ENCODE measurements at regions not wholly inside any gene's neighbourhood (a gene's known extent, or its start where the extent isn't known, plus 50 kb on each side); places are given as distances from the start of the nearest gene placed in this dataset.

GRCh38 chr12:53852992-53853391, 85.6 kb upstream of the HOXC13 start:
- Mint-ChIP-seq H3K4me1 (ENCODE audit: insufficient read depth, unreplicated experiment) (no peaks in the 10 kb centered on the region), H3K4me3 (ENCODE audit: unreplicated experiment) (no peak overlapping the region), H3K9me3 (ENCODE audit: unreplicated experiment) (no peaks in the 10 kb centered on the region), H3K27ac (ENCODE audit: low read depth, unreplicated experiment) (no peak overlapping the region), H3K36me3 (ENCODE audit: insufficient read depth, unreplicated experiment) (no peaks in the 10 kb centered on the region), H3K27me3 (ENCODE audit: insufficient read depth, unreplicated experiment) (no peaks in the 10 kb centered on the region)
- POLR2A ChIA-PET, result interaction anchor here (1.7 kb wide), 1 partner anchor 11 kb away, joined by 3 read pairs; no protein-coding TSS in a partner anchor
- TF ChIP-seq CTCF (IDR thresholded peaks at IDR 0.05; ENCODE audit: unreplicated experiment), result no peak
- CTCF ChIA-PET, result interaction anchor here (0.8 kb wide), 1 partner anchor 107 kb away, joined by 3 read pairs; no protein-coding TSS in a partner anchor
- no TSS peak for BruUV-seq (replicated peaks)
- intact Hi-C loops (cut with micrococcal nuclease), result no loop called here
- DNase-seq (ENCODE audit: unreplicated experiment), result no peak

- DNase-seq (ENCODE audit: unreplicated experiment), result no peak
- intact Hi-C loops (cut with micrococcal nuclease), result no loop called here
- no peaks in the 10 kb centered on the region for H3K36me3 Mint-ChIP-seq (ENCODE audit: insufficient read depth, unreplicated experiment)
- no peaks in the 10 kb centered on the region for H3K9me3 Mint-ChIP-seq (ENCODE audit: unreplicated experiment)
- no peak overlapping the region for H3K4me3 Mint-ChIP-seq (ENCODE audit: unreplicated experiment)
- no peak overlapping the region for H3K27ac Mint-ChIP-seq (ENCODE audit: low read depth, unreplicated experiment)
- H3K4me1 Mint-ChIP-seq (ENCODE audit: insufficient read depth, unreplicated experiment), result no peaks in the 10 kb centered on the region
- no peaks in the 10 kb centered on the region for H3K27me3 Mint-ChIP-seq (ENCODE audit: insufficient read depth, unreplicated experiment)
- ChIA-PET POLR2A (no interaction called here), CTCF (no interaction called here)
- no peak for TF ChIP-seq CTCF (IDR thresholded peaks at IDR 0.05; ENCODE audit: unreplicated experiment)
- BruUV-seq (replicated peaks), result no TSS peak
These were observed 83.8 kb upstream of the HOXC13 start for GRCh38 chr12:53854701-53855316.

GRCh38 chr12:53856132-53856531, 82.5 kb upstream of the HOXC13 start:
- DNase-seq (ENCODE audit: unreplicated experiment), result no peak
- BruUV-seq (replicated peaks), result no TSS peak
- TF ChIP-seq CTCF (IDR thresholded peaks at IDR 0.05; ENCODE audit: unreplicated experiment), result no peak
- intact Hi-C loops (cut with micrococcal nuclease), result no loop called here
- Mint-ChIP-seq H3K27ac (ENCODE audit: low read depth, unreplicated experiment) (no peak overlapping the region), H3K4me1 (ENCODE audit: insufficient read depth, unreplicated experiment) (peaks cover 5% of the 10 kb centered on the region), H3K9me3 (ENCODE audit: unreplicated experiment) (no peaks in the 10 kb centered on the region), H3K27me3 (ENCODE audit: insufficient read depth, unreplicated experiment) (no peaks in the 10 kb centered on the region), H3K36me3 (ENCODE audit: insufficient read depth, unreplicated experiment) (no peaks in the 10 kb centered on the region), H3K4me3 (ENCODE audit: unreplicated experiment) (no peak overlapping the region)
- ChIA-PET POLR2A (no interaction called here), CTCF (interaction anchor here (0.6 kb wide), 1 partner anchor 286 kb away, joined by 3 read pairs; no protein-coding TSS in a partner anchor)

GRCh38 chr12:53857666-53858065, 81.0 kb upstream of the HOXC13 start:
- CTCF ChIA-PET, result no interaction called here
- Mint-ChIP-seq H3K27ac (ENCODE audit: low read depth, unreplicated experiment) (no peak overlapping the region), H3K9me3 (ENCODE audit: unreplicated experiment) (no peaks in the 10 kb centered on the region), H3K27me3 (ENCODE audit: insufficient read depth, unreplicated experiment) (no peaks in the 10 kb centered on the region), H3K4me1 (ENCODE audit: insufficient read depth, unreplicated experiment) (peaks cover 5% of the 10 kb centered on the region), H3K4me3 (ENCODE audit: unreplicated experiment) (no peak overlapping the region), H3K36me3 (ENCODE audit: insufficient read depth, unreplicated experiment) (no peaks in the 10 kb centered on the region)
- DNase-seq (ENCODE audit: unreplicated experiment), result no peak
- intact Hi-C loops (cut with micrococcal nuclease), result no loop called here
- POLR2A ChIA-PET, result no interaction called here
- BruUV-seq (replicated peaks), result no TSS peak
- TF ChIP-seq CTCF (IDR thresholded peaks at IDR 0.05; ENCODE audit: unreplicated experiment), result no peak
